HUES48 (cell line): ENCODE measurements at regions not wholly inside any gene's neighbourhood (a gene's known extent, or its start where the extent isn't known, plus 50 kb on each side); places are given as distances from the start of the nearest gene placed in this dataset.

ENCODE experiments used
- H3K27ac ChIP-seq: one replicate; pipeline ENCODE4 v1.7.0; 2013; ENCODE audit warnings: low read depth, low read length, inconsistent platforms
- H3K27me3 ChIP-seq: 2 replicates; pipeline ENCODE4 v1.6.1; 2013; ENCODE audit warnings: mild to moderate bottlenecking, low read length; ENCODE audit not compliant: control insufficient read depth, insufficient read depth
- H3K36me3 ChIP-seq: 2 replicates; pipeline ENCODE4 v1.6.1; 2013; ENCODE audit warnings: low read length; ENCODE audit not compliant: control insufficient read depth, insufficient read depth
- H3K4me1 ChIP-seq: 2 replicates; pipeline ENCODE4 v1.6.1; 2013; ENCODE audit warnings: mild to moderate bottlenecking, low read length; ENCODE audit not compliant: control insufficient read depth, insufficient read depth
- H3K4me3 ChIP-seq: 2 replicates; pipeline ENCODE4 v1.5.1; 2013; ENCODE audit warnings: mild to moderate bottlenecking, low read depth, low read length
- H3K9ac ChIP-seq: 2 replicates; pipeline ENCODE4 v1.6.1; 2013; ENCODE audit warnings: mild to moderate bottlenecking, low read depth, low read length, moderate library complexity
- H3K9me3 ChIP-seq: 2 replicates; pipeline ENCODE4 v1.6.1; 2013; ENCODE audit warnings: low read length; ENCODE audit not compliant: control insufficient read depth, insufficient read depth

GRCh38 chr3:182248349-182248880, 536.7 kb downstream of the SOX2 start:
- Histone ChIP-seq H3K36me3 (no peaks in the 10 kb centered on the region), H3K4me1 (peaks cover 17% of the 10 kb centered on the region), H3K27me3 (no peaks in the 10 kb centered on the region), H3K9ac (no peak overlapping the region), H3K9me3 (no peaks in the 10 kb centered on the region), H3K27ac (no peak overlapping the region), H3K4me3 (no peak overlapping the region)

GRCh38 chr3:182252802-182253201, 540.5 kb upstream of the ATP11B start:
- H3K27ac ChIP-seq = no peak overlapping the region
- no peak overlapping the region for H3K4me3 ChIP-seq
- H3K9ac ChIP-seq = no peak overlapping the region
- H3K27me3 ChIP-seq = no peaks in the 10 kb centered on the region
- no peaks in the 10 kb centered on the region for H3K9me3 ChIP-seq
- H3K36me3 ChIP-seq = no peaks in the 10 kb centered on the region
- H3K4me1 ChIP-seq = peaks cover 16% of the 10 kb centered on the region

- Histone ChIP-seq H3K9me3 (no peaks in the 10 kb centered on the region), H3K9ac (no peak overlapping the region), H3K4me1 (peaks cover 23% of the 10 kb centered on the region), H3K27me3 (no peaks in the 10 kb centered on the region), H3K27ac (no peak overlapping the region), H3K4me3 (no peak overlapping the region), H3K36me3 (no peaks in the 10 kb centered on the region)
Observed at GRCh38 chr3:182255158-182255557, 538.1 kb upstream of the ATP11B start.

GRCh38 chr3:182257361-182257760, 535.9 kb upstream of the ATP11B start:
- Histone ChIP-seq H3K4me1 (peaks cover 21% of the 10 kb centered on the region), H3K27me3 (no peaks in the 10 kb centered on the region)

GRCh38 chr3:182258538-182259177, 534.6 kb upstream of the ATP11B start:
- Histone ChIP-seq H3K9me3 (no peaks in the 10 kb centered on the region), H3K4me3 (no peak overlapping the region), H3K4me1 (peaks cover 13% of the 10 kb centered on the region), H3K36me3 (no peaks in the 10 kb centered on the region), H3K27me3 (no peaks in the 10 kb centered on the region), H3K27ac (no peak overlapping the region), H3K9ac (no peak overlapping the region)

More at GRCh38 chr3:182257361-182257760, 535.9 kb upstream of the ATP11B start:
- Histone ChIP-seq H3K4me3 (no peak overlapping the region), H3K9ac (no peak overlapping the region), H3K27ac (no peak overlapping the region), H3K36me3 (no peaks in the 10 kb centered on the region), H3K9me3 (no peaks in the 10 kb centered on the region)

- Histone ChIP-seq H3K4me1 (peaks cover 13% of the 10 kb centered on the region), H3K9me3 (no peaks in the 10 kb centered on the region), H3K4me3 (no peak overlapping the region), H3K27me3 (no peaks in the 10 kb centered on the region), H3K9ac (no peak overlapping the region), H3K36me3 (no peaks in the 10 kb centered on the region), H3K27ac (no peak overlapping the region)
Observed at GRCh38 chr3:182259579-182259978, 533.7 kb upstream of the ATP11B start.

- Histone ChIP-seq H3K36me3 (no peaks in the 10 kb centered on the region), H3K27me3 (no peaks in the 10 kb centered on the region), H3K27ac (no peak overlapping the region), H3K4me1 (peaks cover 13% of the 10 kb centered on the region), H3K9ac (no peak overlapping the region), H3K9me3 (no peaks in the 10 kb centered on the region), H3K4me3 (no peak overlapping the region)
Observed at GRCh38 chr3:182261041-182261440, 532.3 kb upstream of the ATP11B start.

- Histone ChIP-seq H3K27me3 (no peaks in the 10 kb centered on the region), H3K4me1 (no peaks in the 10 kb centered on the region; the same call in 1 of the 2 replicates), H3K9ac (no peak overlapping the region), H3K36me3 (no peaks in the 10 kb centered on the region), H3K27ac (no peak overlapping the region), H3K4me3 (no peak overlapping the region), H3K9me3 (no peaks in the 10 kb centered on the region)
Observed at GRCh38 chr3:182268711-182269110, 524.6 kb upstream of the ATP11B start.

GRCh38 chr3:182276512-182276911, 516.8 kb upstream of the ATP11B start:
- no peaks in the 10 kb centered on the region for H3K9me3 ChIP-seq
- no peak overlapping the region for H3K27ac ChIP-seq
- no peak overlapping the region for H3K9ac ChIP-seq
- no peaks in the 10 kb centered on the region for H3K27me3 ChIP-seq
- H3K36me3 ChIP-seq = no peaks in the 10 kb centered on the region
- H3K4me3 ChIP-seq = no peak overlapping the region
- H3K4me1 ChIP-seq = peaks cover 23% of the 10 kb centered on the region

GRCh38 chr3:182284793-182285192, 508.5 kb upstream of the ATP11B start:
- H3K27me3 ChIP-seq = no peaks in the 10 kb centered on the region
- peak overlapping the region; percentile 46 for H3K27ac ChIP-seq
- no peaks in the 10 kb centered on the region for H3K9me3 ChIP-seq
- H3K4me3 ChIP-seq = no peak overlapping the region
- no peaks in the 10 kb centered on the region for H3K36me3 ChIP-seq
- peak overlapping the region; percentile 7; the same call in 1 of the 2 replicates for H3K9ac ChIP-seq
- peaks cover 12% of the 10 kb centered on the region for H3K4me1 ChIP-seq

GRCh38 chr3:182292591-182292990, 500.7 kb upstream of the ATP11B start:
- H3K27ac ChIP-seq = no peak overlapping the region
- no peaks in the 10 kb centered on the region for H3K9me3 ChIP-seq
- no peak overlapping the region for H3K9ac ChIP-seq
- no peak overlapping the region for H3K4me3 ChIP-seq
- H3K27me3 ChIP-seq = no peaks in the 10 kb centered on the region
- no peaks in the 10 kb centered on the region for H3K4me1 ChIP-seq
- no peaks in the 10 kb centered on the region for H3K36me3 ChIP-seq
